ENCODE measurements at regions not wholly inside any gene's neighbourhood (a gene's known extent, or its start where the extent isn't known, plus 50 kb on each side); places are given as distances from the start of the nearest gene placed in this dataset.

GRCh38 chr11:39149214-39149613 lies 2310.2 kb downstream of the LRRC4C start:
- DNase-seq (ENCODE audit: low read depth in 4 of 4, low spot score in 3 of 4) = no peak

DNA sequence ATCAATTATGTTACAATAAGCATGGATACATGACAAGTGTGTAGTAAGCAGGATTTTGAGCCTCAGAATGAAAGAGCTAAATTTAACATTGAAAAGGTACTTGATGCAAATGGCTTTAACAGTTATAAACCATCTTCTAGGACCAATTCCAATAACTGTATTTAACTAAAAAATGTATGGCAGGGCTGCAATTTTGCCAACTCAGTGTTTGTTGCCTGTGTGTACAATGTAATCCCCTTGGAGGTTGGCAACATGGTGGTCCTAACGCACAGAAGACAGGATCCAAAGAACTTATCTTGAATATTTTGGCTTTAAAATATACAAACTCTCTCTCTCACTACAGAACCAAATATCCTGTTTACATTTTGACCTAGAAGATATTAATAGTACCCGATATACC lies 2314.1 kb downstream of the LRRC4C start:
- DNase-seq (ENCODE audit: low read depth in 4 of 4, low spot score in 3 of 4) = no peak

- DNase-seq (ENCODE audit: low read depth in 4 of 4, low spot score in 3 of 4) = no peak
Observed at GRCh38 chr11:39144351-39145130, 2314.9 kb downstream of the LRRC4C start.

GRCh38 chr11:39139581-39139980 lies 2319.9 kb downstream of the LRRC4C start:
- no peak for DNase-seq (ENCODE audit: low read depth in 4 of 4, low spot score in 3 of 4)

- no peak for DNase-seq (ENCODE audit: low read depth in 4 of 4, low spot score in 3 of 4)
Observed at GRCh38 chr11:39120890-39121289, 2338.6 kb downstream of the LRRC4C start.

- DNase-seq (ENCODE audit: low read depth in 4 of 4, low spot score in 3 of 4) = no peak
Observed at GRCh38 chr11:39113606-39114005, 2345.8 kb downstream of the LRRC4C start.

DNA sequence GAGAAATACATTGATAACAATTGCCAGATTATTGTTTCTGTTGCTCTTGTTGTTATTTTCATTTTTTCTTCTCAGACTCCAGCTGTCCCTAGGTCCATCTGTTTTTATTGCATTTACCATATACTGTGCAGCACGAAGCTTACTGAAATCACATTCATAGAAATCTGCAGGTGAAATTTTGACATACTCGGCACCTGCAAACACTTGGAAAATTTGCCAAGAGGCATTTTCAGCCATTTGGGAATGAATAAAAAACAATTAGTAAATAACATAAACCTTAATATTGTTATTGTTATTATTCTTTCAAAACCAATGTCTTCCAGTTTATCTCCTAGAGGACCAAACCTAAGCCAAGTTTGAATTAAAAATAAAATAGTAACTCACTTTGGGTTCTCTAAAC lies 2357.2 kb downstream of the LRRC4C start:
- DNase-seq (ENCODE audit: low read depth in 4 of 4, low spot score in 3 of 4) = no peak

DNA sequence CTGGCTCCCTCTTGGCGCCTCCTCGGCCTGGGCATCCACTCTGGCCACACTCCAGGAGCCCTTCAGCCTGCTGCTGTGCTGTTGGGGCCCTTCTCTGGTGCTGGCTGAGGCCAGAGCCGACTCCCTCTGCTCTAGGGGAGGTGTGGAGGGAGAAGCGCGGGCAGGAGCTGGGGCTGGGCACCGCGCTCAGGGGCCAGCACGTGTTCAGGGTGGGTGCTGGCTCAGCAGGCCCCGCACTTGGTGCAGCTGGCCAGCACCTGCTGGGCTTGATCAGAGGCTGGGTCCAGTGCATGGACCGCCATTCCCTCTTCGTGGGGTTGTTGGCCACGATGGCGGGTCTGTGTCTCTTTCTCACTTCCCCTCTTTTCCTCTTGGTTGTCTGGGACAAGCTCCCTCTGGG lies 2381.0 kb downstream of the LRRC4C start:
- DNase-seq (ENCODE audit: low read depth in 4 of 4, low spot score in 3 of 4) = no peak

DNA sequence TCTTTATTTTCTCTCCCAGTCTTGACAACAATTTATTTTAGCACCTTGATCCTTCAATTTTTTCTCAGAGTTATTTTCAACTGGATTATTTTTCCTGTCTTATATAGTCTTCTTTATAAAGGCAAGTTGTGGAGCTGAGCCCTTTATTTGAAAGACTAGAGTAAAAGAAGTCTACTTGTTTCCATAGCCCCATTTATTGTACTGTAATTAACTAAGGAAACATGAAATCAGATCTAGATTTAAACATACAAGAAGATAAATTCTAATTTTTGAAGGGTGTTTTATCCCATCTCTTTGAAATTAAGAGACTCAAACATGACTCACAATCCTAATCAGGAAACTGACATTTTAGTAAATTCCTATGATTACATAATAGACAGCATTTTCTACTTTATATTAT lies 2421.8 kb downstream of the LRRC4C start:
- DNase-seq (ENCODE audit: low read depth in 4 of 4, low spot score in 3 of 4) = no peak

DNA sequence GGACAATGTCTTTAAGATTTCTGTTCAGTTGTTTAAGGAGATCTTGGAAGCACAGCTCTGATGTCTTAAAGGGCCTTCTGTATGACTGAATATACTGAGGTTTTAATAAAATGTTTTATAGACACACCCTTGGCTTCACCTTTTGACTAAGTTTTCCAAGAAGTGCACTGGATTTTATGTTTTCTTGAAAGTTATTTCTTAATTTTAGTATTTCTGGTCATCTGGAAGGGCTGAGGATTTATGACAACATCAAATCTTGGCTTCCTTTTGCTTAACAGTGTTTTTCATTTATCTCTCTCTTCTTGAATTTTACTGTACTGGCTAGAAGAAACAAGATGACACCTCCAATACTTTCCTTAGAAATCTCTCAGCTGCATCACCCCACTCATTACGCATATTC lies 2423.4 kb downstream of the LRRC4C start:
- no peak for DNase-seq (ENCODE audit: low read depth in 4 of 4, low spot score in 3 of 4)

DNA sequence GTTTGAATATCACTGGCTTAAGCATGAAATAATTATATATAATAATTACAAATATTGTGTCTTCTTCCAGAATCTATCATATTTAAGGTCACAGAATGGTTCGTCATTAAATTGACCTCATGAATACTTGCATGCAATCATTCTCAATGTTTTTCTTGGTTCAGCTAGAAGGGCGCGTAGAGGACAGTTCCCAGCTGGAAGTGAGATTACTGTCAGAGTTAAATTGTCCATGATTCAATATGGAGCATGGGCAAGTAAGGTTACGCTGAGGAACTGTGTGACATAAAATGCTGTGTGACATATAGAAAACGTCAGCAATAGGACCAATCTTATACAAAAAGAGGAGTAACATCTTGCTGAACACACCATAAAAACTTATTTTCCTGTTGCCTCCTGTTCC lies 2423.5 kb upstream of the RAG2 start:
- no peak for DNase-seq (ENCODE audit: low read depth in 4 of 4, low spot score in 3 of 4)

DNA sequence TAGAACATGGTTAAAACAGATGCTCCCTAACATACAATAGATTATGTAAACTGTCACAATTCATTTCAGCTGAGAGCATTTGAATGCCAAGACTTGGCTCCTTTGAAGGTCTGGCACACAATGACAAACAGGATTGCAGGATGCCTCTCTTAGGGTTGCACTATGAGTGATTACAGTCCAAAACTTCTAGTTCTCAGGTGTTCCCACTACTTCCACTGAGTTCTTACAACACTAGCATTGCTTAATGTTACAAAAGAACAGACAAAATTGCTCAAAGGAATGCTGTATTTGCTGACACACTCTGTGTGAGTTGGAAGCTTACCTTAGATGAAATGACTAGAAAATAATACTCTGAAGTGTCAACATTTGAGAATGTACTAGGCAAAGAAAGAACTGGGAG lies 2413.8 kb upstream of the RAG2 start:
- DNase-seq (ENCODE audit: low read depth in 4 of 4, low spot score in 3 of 4) = no peak

DNA sequence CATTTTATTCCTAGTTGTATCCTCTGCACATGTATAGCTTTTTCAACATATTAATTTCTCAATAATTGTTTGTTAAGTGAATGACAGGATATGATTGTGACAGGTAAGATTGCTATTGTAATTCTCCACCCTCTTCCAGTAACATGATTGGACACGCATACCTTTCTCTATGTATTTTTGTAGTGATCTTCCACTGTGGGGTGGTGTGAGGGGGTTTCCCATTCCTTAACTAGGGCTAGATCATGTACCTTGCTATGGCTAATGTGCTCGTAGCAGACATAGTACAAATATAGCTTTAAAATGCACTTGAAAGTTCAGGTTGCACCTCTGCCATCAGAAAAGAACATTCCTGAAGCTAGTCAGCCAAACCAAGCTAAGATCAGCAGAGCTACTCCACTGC lies 2392.8 kb upstream of the RAG2 start:
- no peak for DNase-seq (ENCODE audit: low read depth in 4 of 4, low spot score in 3 of 4)

DNA sequence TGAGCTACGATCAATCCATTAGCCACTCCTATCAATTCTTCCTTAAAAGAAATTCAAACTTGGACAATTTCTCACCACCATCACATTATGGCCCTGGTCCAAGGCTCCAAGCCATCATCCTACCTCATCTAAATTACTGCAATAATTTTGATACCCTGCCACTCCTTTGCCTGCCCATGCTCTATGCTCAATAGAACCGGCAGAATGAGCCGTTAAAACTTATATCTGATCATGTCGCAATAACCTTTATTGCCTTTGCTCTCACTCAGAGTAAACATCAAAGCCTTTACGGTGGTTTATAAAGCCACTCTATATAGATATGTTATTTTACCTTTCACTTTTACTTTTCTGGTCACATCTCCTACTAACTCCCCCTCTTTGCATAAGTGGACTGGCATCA lies 2392.1 kb upstream of the RAG2 start:
- no peak for DNase-seq (ENCODE audit: low read depth in 4 of 4, low spot score in 3 of 4)

DNA sequence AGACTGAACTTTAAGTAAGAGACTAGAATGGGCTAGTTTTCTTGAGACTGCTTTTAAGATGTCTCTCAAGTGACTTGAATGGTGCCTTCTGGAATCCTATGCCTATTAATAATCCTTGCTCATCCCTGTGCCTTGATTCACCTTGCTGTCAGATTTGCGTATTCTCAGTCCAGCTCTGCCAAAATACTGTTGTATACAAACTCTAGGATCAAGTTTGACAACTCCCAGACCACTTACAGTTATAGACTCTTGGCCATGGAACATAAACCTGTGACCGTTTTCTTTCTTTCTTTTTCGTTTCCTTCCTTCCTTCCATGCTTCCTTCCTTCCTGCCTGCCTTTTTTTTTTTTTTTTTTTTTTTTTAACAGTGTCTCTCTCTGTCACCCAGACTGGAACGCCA lies 2390.9 kb upstream of the RAG2 start:
- DNase-seq (ENCODE audit: low read depth in 4 of 4, low spot score in 3 of 4) = no peak

- DNase-seq (ENCODE audit: low read depth in 4 of 4, low spot score in 3 of 4) = no peak
Observed at GRCh38 chr11:38972220-38972619, 2374.2 kb upstream of the RAG2 start.

DNA sequence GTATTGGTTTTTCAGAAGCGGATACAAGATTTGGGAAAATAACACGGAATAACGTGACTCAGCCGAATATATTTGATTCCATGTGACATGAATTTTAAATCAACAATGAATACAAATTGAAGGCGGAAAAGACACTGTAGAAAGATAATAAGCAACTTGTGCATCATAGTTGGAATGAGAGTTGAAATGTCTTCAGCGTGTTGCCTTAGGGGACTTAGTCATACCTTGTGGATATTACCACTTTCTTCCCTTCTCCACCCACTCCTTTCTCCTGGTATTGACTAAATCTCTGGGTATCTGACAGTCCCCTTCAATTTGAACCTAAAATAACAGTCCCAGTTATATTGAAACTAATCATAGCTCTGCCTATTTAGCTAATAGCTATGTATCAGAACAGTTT lies 2373.1 kb upstream of the RAG2 start:
- DNase-seq (ENCODE audit: low read depth in 4 of 4, low spot score in 3 of 4) = no peak

DNA sequence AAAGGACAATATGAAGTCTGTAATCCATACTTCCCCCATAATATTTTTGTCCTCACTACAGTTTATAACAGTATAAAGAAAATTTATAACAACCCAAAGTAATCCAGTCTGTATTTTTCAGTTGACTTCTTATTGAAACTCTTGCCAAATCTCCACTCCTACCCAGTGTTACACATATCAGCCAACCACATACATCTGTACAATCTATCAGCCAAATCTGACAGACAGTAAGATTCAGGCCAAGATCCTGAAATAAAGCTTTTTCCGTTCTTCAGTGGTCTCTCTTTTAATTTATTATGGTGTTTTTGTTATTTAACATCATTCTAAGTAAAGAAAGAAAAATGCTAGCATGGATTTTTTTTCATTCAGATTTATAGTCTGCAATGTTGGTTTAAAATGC lies 2370.9 kb upstream of the RAG2 start:
- peak in 1 of 4 donors; percentile 3 for DNase-seq (ENCODE audit: low read depth in 4 of 4, low spot score in 3 of 4)

- no peak for DNase-seq (ENCODE audit: low read depth in 4 of 4, low spot score in 3 of 4)
Observed at GRCh38 chr11:38952698-38953097, 2354.7 kb upstream of the RAG2 start.

- no peak for DNase-seq (ENCODE audit: low read depth in 4 of 4, low spot score in 3 of 4)
Observed at GRCh38 chr11:38950867-38951266, 2352.8 kb upstream of the RAG2 start.

DNA sequence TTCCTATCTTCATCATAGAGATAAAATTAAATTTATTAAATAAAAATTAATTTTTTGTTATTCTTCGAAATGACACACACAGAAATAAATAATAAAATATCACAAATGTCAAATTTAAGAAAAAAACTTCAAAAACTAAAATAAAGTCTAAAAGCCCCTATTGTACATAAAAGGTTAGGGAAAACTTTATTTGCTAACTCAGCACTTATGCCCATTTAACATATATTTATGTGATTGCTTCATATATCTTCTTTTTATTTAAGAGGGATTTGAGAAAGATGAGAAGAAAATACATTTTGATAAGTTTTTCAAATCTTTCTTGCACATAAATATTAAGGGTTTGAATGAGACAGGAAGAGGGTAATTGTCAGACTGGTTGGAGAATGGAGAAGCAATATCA lies 2350.4 kb upstream of the RAG2 start:
- DNase-seq (ENCODE audit: low read depth in 4 of 4, low spot score in 3 of 4) = no peak

GRCh38 chr11:38937709-38938108 lies 2339.7 kb upstream of the RAG2 start:
- DNase-seq (ENCODE audit: low read depth in 4 of 4, low spot score in 3 of 4) = no peak

DNA sequence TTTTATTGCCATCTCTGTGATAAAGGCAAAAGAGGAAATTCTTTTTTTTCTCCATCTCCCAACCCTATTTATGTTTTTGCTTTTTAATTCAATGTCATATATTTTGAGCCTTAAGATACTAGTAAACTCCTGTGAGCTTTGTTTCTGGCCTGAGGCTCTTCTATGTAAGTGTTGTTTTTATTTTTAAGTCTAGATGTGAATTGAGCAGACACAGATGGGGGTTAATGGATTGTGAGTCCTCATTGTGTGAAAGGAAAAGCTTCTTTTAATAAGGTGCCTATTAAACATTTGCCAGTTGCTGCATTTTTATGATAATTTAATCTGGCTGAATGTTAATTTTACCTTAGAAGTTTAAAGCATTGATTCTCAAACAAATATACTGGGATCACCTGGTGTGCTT lies 2337.9 kb upstream of the RAG2 start:
- DNase-seq (ENCODE audit: low read depth in 4 of 4, low spot score in 3 of 4) = no peak

Measured in left renal pelvis (tissue), 4 donors.